ENCODE measurements at regions not wholly inside any gene's neighbourhood (a gene's known extent, or its start where the extent isn't known, plus 50 kb on each side); places are given as distances from the start of the nearest gene placed in this dataset.

DNA sequence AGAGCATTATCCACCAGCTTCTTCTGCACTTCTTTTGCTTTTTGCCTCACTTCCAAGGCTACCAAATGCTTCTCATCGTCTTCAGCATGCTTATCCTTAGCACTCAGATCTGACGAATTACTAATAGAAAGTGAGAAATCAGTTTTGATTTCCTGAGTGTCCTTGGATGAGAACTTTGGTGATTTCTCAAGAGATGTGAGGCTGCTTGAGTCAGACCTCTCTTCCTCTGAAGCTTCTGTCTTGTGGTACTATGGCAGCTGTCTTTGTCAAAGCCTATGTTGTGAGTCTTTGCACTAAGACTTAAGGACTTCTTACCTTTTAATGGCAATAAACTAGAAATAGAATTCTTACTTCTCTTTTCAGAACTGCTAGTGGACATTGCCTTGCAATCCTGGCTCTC is 169.9 kb downstream of the CPE start:
- no peak overlapping the region for H3K4me3 ChIP-seq (ENCODE audit: low read depth, low read length)
- no peak overlapping the region for H3K27ac ChIP-seq (ENCODE audit: low read depth, low read length)
- no peaks in the 10 kb centered on the region for H3K27me3 ChIP-seq (ENCODE audit: control insufficient read depth, insufficient read depth, low read length)
- CTCF ChIA-PET: no interaction called here
- DNase-seq (ENCODE audit: low read depth, low spot score): no peak
- no peaks in the 10 kb centered on the region for H3K9me3 ChIP-seq (ENCODE audit: control insufficient read depth, insufficient read depth, low read length)
- POLR2A ChIA-PET: no interaction called here
- TF ChIP-seq, protein P1, sequence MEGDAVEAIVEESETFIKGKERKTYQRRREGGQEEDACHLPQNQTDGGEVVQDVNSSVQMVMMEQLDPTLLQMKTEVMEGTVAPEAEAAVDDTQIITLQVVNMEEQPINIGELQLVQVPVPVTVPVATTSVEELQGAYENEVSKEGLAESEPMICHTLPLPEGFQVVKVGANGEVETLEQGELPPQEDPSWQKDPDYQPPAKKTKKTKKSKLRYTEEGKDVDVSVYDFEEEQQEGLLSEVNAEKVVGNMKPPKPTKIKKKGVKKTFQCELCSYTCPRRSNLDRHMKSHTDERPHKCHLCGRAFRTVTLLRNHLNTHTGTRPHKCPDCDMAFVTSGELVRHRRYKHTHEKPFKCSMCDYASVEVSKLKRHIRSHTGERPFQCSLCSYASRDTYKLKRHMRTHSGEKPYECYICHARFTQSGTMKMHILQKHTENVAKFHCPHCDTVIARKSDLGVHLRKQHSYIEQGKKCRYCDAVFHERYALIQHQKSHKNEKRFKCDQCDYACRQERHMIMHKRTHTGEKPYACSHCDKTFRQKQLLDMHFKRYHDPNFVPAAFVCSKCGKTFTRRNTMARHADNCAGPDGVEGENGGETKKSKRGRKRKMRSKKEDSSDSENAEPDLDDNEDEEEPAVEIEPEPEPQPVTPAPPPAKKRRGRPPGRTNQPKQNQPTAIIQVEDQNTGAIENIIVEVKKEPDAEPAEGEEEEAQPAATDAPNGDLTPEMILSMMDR (IDR thresholded peaks at IDR 0.05; ENCODE audit: low read depth, low read length): no peak

- no peak overlapping the region for H3K4me3 ChIP-seq (ENCODE audit: low read depth, low read length)
- no peak for DNase-seq (ENCODE audit: low read depth, low spot score)
- H3K27me3 ChIP-seq (ENCODE audit: control insufficient read depth, insufficient read depth, low read length): no peaks in the 10 kb centered on the region
- CTCF ChIA-PET: no interaction called here
- POLR2A ChIA-PET: no interaction called here
- TF ChIP-seq, protein P1 (IDR thresholded peaks at IDR 0.05; ENCODE audit: low read depth, low read length): no peak
- H3K27ac ChIP-seq (ENCODE audit: low read depth, low read length): no peak overlapping the region
- H3K9me3 ChIP-seq (ENCODE audit: control insufficient read depth, insufficient read depth, low read length): no peaks in the 10 kb centered on the region; the same call in 1 of the 2 replicates
Measured at GRCh38 chr4:165553221-165553810, 174.5 kb downstream of the CPE start.

GRCh38 chr4:165555302-165555701 is 176.5 kb downstream of the CPE start:
- Histone ChIP-seq H3K27ac (ENCODE audit: low read depth, low read length) (no peak overlapping the region), H3K27me3 (ENCODE audit: control insufficient read depth, insufficient read depth, low read length) (no peaks in the 10 kb centered on the region), H3K4me3 (ENCODE audit: low read depth, low read length) (no peak overlapping the region), H3K9me3 (ENCODE audit: control insufficient read depth, insufficient read depth, low read length) (no peaks in the 10 kb centered on the region; the same call in 1 of the 2 replicates)
- CTCF ChIA-PET: no interaction called here
- POLR2A ChIA-PET: no interaction called here
- TF ChIP-seq, protein P1 (IDR thresholded peaks at IDR 0.05; ENCODE audit: low read depth, low read length): no peak
- DNase-seq (ENCODE audit: low read depth, low spot score): no peak

DNA sequence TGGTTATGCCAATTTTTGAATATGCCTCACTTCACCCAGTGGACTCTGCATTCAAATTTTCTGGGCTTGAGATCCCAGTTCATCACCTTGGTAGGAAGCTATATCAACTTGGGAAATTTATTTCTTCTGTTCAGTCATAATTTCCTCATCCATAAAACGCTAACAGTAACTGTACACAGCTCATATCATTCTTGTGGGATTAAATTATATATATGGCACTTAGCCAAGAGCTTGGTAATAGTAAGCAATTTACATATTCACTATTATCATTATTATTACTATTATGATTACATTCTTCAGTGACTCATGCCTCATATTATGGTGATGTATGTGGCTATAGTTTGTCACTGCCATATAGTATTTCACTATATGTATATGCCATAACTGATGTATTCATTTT is 177.6 kb downstream of the CPE start:
- TF ChIP-seq, protein P1 (IDR thresholded peaks at IDR 0.05; ENCODE audit: low read depth, low read length): no peak
- no peak for DNase-seq (ENCODE audit: low read depth, low spot score)
- Histone ChIP-seq H3K4me3 (ENCODE audit: low read depth, low read length) (no peak overlapping the region), H3K9me3 (ENCODE audit: control insufficient read depth, insufficient read depth, low read length) (no peaks in the 10 kb centered on the region; the same call in 1 of the 2 replicates), H3K27me3 (ENCODE audit: control insufficient read depth, insufficient read depth, low read length) (no peaks in the 10 kb centered on the region), H3K27ac (ENCODE audit: low read depth, low read length) (no peak overlapping the region)
- ChIA-PET POLR2A (no interaction called here), CTCF (no interaction called here)

DNA sequence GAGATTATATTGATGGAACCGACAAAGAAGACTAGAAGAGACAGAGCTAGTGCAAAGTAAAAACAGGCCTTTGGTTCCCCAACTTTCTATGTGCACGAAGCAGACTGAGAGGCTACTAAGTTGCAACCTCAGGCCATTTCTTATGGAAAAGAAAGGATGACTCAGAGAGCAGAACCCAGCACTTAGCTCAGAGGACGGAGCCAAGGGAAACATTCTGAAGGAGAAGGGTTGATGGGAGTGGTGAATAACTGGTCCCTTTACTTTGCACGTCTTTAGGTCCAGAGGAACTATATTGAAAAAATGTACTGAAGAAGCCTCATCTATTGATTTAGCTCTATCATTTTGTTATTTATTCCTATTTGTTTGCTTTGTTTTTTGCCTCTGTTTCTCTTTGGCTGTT is 182.1 kb downstream of the CPE start:
- ChIA-PET POLR2A (no interaction called here), CTCF (no interaction called here)
- no peak overlapping the region for H3K4me3 ChIP-seq (ENCODE audit: low read depth, low read length)

More for the DNA sequence above, 182.1 kb downstream of the CPE start:
- no peaks in the 10 kb centered on the region; the same call in 1 of the 2 replicates for H3K9me3 ChIP-seq (ENCODE audit: control insufficient read depth, insufficient read depth, low read length)
- H3K27ac ChIP-seq (ENCODE audit: low read depth, low read length): no peak overlapping the region
- no peak for DNase-seq (ENCODE audit: low read depth, low spot score)
- TF ChIP-seq, protein P1 (IDR thresholded peaks at IDR 0.05; ENCODE audit: low read depth, low read length): no peak
- H3K27me3 ChIP-seq (ENCODE audit: control insufficient read depth, insufficient read depth, low read length): no peaks in the 10 kb centered on the region
